ENCODE measurements at regions not wholly inside any gene's neighbourhood (a gene's known extent, or its start where the extent isn't known, plus 50 kb on each side); places are given as distances from the start of the nearest gene placed in this dataset.

DNA sequence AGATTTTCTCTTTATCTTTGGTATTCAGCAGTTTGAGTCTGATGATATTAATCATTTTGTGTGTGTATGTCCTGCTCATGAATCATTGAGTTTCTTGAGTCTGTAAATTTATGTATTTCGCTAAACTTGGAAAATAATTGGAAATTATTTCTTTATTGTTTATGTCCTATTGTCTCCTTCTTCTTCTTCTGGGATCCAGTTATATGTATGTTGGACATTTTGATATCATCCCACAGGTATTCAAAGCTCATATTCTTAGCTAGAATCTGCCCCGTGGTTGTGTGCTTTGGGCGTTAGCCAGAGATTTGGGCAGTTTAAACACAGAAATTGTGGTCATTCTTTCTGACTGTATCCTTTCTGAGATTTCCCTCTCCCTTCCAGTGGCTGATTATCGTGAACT, 243.0 kb upstream of the SPRED2 start (continued):
- TF ChIP-seq, protein P1, sequence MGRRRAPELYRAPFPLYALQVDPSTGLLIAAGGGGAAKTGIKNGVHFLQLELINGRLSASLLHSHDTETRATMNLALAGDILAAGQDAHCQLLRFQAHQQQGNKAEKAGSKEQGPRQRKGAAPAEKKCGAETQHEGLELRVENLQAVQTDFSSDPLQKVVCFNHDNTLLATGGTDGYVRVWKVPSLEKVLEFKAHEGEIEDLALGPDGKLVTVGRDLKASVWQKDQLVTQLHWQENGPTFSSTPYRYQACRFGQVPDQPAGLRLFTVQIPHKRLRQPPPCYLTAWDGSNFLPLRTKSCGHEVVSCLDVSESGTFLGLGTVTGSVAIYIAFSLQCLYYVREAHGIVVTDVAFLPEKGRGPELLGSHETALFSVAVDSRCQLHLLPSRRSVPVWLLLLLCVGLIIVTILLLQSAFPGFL (CRISPR knock-in tag; IDR thresholded peaks at IDR 0.05; ENCODE audit: borderline replicate concordance): no peak

DNA sequence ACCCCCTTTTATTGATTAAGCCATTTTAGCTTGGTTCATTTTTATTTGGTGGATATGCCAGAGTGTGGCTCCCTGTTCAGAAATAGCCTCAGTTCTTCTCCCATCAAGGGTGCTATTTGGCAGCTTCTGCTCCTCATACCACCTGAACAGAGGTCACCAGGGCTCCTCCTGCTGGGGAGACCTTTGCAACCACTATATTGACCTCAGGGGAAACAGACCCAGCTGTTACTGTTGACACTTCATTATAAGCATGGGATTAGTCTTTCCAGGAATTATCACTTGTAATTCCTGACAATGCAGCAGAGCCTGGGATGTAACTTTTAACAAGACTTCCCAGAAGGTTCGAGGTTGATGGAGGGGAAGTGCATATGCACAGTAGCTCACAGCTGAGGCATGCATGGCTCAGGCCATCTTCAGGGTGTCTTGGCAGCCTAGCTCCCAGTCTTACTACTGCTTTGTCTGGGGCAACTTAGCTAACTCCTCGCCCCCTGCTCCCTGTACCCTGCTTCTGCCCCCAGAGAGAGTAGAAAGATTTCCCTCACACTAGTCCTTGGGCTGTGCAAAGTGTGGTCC, 239.4 kb upstream of the SPRED2 start:
- H3K4me3 Mint-ChIP-seq: no peak overlapping the region
- DNase-seq (ENCODE audit: low spot score) (no peak), ATAC-seq (no peak; the same call in 1 of the 2 replicates)
- no peak overlapping the region for H3K27ac Mint-ChIP-seq
- H3K4me1 Mint-ChIP-seq: peaks cover 4% of the 10 kb centered on the region
- peaks cover 47% of the 10 kb centered on the region for H3K9me3 Mint-ChIP-seq
- TF ChIP-seq OVOL2 (CRISPR knock-in tag; IDR thresholded peaks at IDR 0.05; ENCODE audit: borderline replicate concordance) (no peak), ZNF416 (CRISPR knock-in tag; IDR thresholded peaks at IDR 0.05) (no peak), SOX15 (CRISPR knock-in tag; IDR thresholded peaks at IDR 0.05) (no peak), NR2C2 (CRISPR knock-in tag; IDR thresholded peaks at IDR 0.05) (no peak), HMGA2 (CRISPR knock-in tag; IDR thresholded peaks at IDR 0.05) (no peak), NFYB (CRISPR knock-in tag; conservative IDR thresholded peaks at IDR 0.05; ENCODE audit: low read depth) (no peak), RORB (CRISPR knock-in tag; IDR thresholded peaks at IDR 0.05) (no peak), PRRX2 (CRISPR knock-in tag; IDR thresholded peaks at IDR 0.05) (no peak), SMAD3 (CRISPR knock-in tag; IDR thresholded peaks at IDR 0.05; ENCODE audit: borderline replicate concordance) (no peak), GRHL2 (CRISPR knock-in tag; IDR thresholded peaks at IDR 0.05; ENCODE audit: insufficient replicate concordance, severe bottlenecking) (no peak), ZNF396 (CRISPR knock-in tag; IDR thresholded peaks at IDR 0.05; ENCODE audit: borderline replicate concordance) (no peak), TP53 (CRISPR knock-in tag; IDR thresholded peaks at IDR 0.05) (no peak), EMX1 (CRISPR knock-in tag; IDR thresholded peaks at IDR 0.05) (no peak), NR1H2 (CRISPR knock-in tag; IDR thresholded peaks at IDR 0.05) (no peak), ZNF138 (CRISPR knock-in tag; conservative IDR thresholded peaks at IDR 0.05) (no peak)
- TF ChIP-seq, protein P1 (CRISPR knock-in tag; IDR thresholded peaks at IDR 0.05; ENCODE audit: borderline replicate concordance): no peak
- TF ChIP-seq, protein P2, sequence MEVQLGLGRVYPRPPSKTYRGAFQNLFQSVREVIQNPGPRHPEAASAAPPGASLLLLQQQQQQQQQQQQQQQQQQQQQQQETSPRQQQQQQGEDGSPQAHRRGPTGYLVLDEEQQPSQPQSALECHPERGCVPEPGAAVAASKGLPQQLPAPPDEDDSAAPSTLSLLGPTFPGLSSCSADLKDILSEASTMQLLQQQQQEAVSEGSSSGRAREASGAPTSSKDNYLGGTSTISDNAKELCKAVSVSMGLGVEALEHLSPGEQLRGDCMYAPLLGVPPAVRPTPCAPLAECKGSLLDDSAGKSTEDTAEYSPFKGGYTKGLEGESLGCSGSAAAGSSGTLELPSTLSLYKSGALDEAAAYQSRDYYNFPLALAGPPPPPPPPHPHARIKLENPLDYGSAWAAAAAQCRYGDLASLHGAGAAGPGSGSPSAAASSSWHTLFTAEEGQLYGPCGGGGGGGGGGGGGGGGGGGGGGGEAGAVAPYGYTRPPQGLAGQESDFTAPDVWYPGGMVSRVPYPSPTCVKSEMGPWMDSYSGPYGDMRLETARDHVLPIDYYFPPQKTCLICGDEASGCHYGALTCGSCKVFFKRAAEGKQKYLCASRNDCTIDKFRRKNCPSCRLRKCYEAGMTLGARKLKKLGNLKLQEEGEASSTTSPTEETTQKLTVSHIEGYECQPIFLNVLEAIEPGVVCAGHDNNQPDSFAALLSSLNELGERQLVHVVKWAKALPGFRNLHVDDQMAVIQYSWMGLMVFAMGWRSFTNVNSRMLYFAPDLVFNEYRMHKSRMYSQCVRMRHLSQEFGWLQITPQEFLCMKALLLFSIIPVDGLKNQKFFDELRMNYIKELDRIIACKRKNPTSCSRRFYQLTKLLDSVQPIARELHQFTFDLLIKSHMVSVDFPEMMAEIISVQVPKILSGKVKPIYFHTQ (CRISPR knock-in tag; IDR thresholded peaks at IDR 0.05): no peak
- TF ChIP-seq, protein P3, sequence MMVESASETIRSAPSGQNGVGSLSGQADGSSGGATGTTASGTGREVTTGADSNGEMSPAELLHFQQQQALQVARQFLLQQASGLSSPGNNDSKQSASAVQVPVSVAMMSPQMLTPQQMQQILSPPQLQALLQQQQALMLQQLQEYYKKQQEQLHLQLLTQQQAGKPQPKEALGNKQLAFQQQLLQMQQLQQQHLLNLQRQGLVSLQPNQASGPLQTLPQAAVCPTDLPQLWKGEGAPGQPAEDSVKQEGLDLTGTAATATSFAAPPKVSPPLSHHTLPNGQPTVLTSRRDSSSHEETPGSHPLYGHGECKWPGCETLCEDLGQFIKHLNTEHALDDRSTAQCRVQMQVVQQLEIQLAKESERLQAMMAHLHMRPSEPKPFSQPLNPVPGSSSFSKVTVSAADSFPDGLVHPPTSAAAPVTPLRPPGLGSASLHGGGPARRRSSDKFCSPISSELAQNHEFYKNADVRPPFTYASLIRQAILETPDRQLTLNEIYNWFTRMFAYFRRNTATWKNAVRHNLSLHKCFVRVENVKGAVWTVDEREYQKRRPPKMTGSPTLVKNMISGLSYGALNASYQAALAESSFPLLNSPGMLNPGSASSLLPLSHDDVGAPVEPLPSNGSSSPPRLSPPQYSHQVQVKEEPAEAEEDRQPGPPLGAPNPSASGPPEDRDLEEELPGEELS (CRISPR knock-in tag; IDR thresholded peaks at IDR 0.05): no peak
- TF ChIP-seq, protein P4, sequence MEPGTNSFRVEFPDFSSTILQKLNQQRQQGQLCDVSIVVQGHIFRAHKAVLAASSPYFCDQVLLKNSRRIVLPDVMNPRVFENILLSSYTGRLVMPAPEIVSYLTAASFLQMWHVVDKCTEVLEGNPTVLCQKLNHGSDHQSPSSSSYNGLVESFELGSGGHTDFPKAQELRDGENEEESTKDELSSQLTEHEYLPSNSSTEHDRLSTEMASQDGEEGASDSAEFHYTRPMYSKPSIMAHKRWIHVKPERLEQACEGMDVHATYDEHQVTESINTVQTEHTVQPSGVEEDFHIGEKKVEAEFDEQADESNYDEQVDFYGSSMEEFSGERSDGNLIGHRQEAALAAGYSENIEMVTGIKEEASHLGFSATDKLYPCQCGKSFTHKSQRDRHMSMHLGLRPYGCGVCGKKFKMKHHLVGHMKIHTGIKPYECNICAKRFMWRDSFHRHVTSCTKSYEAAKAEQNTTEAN (CRISPR knock-in tag; IDR thresholded peaks at IDR 0.05): no peak
- TF ChIP-seq, protein P5, sequence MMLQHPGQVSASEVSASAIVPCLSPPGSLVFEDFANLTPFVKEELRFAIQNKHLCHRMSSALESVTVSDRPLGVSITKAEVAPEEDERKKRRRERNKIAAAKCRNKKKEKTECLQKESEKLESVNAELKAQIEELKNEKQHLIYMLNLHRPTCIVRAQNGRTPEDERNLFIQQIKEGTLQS (CRISPR knock-in tag; conservative IDR thresholded peaks at IDR 0.05): no peak
- ChIA-PET CTCF (interaction anchor here (1.1 to 1.7 kb wide), 2 partner anchors 20 to 32 kb away, joined by 3 to 9 read pairs; no protein-coding TSS in a partner anchor), POLR2A (interaction anchor here (0.5 kb wide), 1 partner anchor 396 kb away, joined by 3 read pairs; no protein-coding TSS in a partner anchor)
- peaks cover 7% of the 10 kb centered on the region for H3K27me3 Mint-ChIP-seq (ENCODE audit: low read depth)
- H3K36me3 Mint-ChIP-seq: peaks cover 31% of the 10 kb centered on the region

All from WTC11 (cell line).